K562 (cell line): ENCODE measurements at regions not wholly inside any gene's neighbourhood (a gene's known extent, or its start where the extent isn't known, plus 50 kb on each side); places are given as distances from the start of the nearest gene placed in this dataset.

Experiments
- CTCF ChIP-seq, 3 experiments: IDR thresholded peaks in 2 of 3; conservative IDR thresholded peaks in 1 of 3; 2 replicates each; pipeline ENCODE4 v1.5.1; 2011 to 2012; ENCODE audit warnings: low read length in 3 of 3, mild to moderate bottlenecking in 3 of 3, control low read depth in 2 of 3, improper control_type of control experiment in 1 of 3, inconsistent platforms in 1 of 3, low read depth in 1 of 3, mixed read lengths in 1 of 3, moderate library complexity in 1 of 3; ENCODE audit not compliant: insufficient read depth in 2 of 3
- E2F3 ChIP-seq: fragments of 250-450 bp; sonication (Bioruptor Pico); IDR thresholded peaks from 2 replicates; pipeline ENCODE4 v1.4.0; 2020; ENCODE audit warnings: mild to moderate bottlenecking
- HLTF ChIP-seq: fragments of 450-650 bp; IDR thresholded peaks from 2 replicates; pipeline ENCODE4 v1.6.1; 2016
- LEF1 ChIP-seq: fragments of 450-650 bp; IDR thresholded peaks from 2 replicates; pipeline ENCODE4 v1.6.1; 2016; ENCODE audit warnings: mild to moderate bottlenecking
- ZBTB43 ChIP-seq: sonication (generic); formaldehyde crosslinking; IDR thresholded peaks from 2 replicates; pipeline ENCODE4 v1.8.0; 2023; ENCODE audit warnings: mild to moderate bottlenecking, missing genetic modification reagents

GRCh38 chr2:56806924-56807323 is 623.1 kb downstream of the CCDC85A start:
- TF ChIP-seq E2F3 (CRISPR knock-in tag) (no peak), ZBTB43 (CRISPR knock-in tag) (no peak), CTCF (IDR thresholded peaks at IDR 0.05 in 2 of 3, conservative IDR thresholded peaks at IDR 0.05 in 1 of 3; ENCODE audit: insufficient read depth in 2 of 3, low read depth in 1 of 3, low read length in 3 of 3) (no peak), HLTF (no peak), LEF1 (no peak)
